Spleen (tissue), 7 donors: ENCODE measurements at regions not wholly inside any gene's neighbourhood (a gene's known extent, or its start where the extent isn't known, plus 50 kb on each side); places are given as distances from the start of the nearest gene placed in this dataset.

Source experiments
- POLR2A ChIP-seq, 3 donors: fragments of 450-650 bp; IDR thresholded peaks; one replicate each; pipeline ENCODE4 v1.5.1; 2017; ENCODE audit warnings: antibody characterized with exemption in 3 of 3, mild to moderate bottlenecking in 1 of 3
- TF ChIP-seq, protein P1 (sequence below), 11 experiments: fragments of 200-600 bp in 7 of 11; fragments of 450-650 bp in 4 of 11; sonication (generic) in 4 of 11; IDR thresholded peaks in 8 of 11; conservative IDR thresholded peaks in 3 of 11; 1 replicate in 7 of 11; 2 replicates in 4 of 11; pipeline versions ENCODE4 v1.4.0 to v1.8.0; 2016 to 2021; ENCODE audit warnings: antibody characterized with exemption in 11 of 11, inconsistent platforms in 4 of 11, mild to moderate bottlenecking in 1 of 11
- donor health status: DM: no; HTN: no; CAD: no; lungs with moderate emphysema.
- donor health status: DM: no; HTN: no; CAD: no.
- donor health status: DM: no; HTN: no; CAD: no.

DNA sequence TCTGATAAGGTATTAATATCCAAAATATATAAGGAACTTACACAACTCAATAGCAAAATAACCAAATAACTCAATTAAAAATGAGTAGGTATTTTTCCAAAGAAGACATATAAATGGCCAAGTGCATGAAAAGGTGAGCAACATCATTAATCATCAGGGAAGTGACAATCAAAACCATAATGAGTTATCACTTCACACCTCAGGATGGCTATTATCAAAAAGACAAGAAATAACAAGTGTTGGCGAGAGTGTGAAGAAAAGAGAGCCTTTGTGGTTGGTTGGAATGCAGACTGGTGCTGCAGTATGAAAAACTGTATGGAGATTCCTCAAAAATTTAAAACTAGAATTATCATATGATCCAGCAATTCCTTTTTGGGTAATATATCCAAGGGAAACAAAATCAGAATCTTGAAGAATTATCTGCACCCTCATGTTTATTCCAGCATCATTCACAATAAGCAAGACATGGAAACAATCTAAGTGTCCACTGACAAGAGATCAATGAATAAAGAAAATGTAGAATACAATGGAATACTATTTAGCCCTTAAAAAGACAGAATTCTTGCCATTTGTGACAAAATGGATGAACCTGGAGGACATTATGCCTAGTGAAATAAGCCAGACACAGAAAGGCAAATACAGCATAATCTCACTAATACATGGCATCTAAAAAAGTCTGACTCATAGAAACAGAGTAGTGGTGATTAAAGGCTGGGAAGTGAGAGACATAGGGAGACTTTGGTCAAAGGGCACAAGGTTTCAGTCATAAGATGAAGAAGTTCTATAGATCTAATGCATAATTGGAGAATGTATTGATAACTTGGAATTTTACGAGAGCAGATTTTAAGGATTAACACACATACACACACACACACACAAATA, 175.6 kb downstream of the FOXA2 start:
- TF ChIP-seq, protein P1, sequence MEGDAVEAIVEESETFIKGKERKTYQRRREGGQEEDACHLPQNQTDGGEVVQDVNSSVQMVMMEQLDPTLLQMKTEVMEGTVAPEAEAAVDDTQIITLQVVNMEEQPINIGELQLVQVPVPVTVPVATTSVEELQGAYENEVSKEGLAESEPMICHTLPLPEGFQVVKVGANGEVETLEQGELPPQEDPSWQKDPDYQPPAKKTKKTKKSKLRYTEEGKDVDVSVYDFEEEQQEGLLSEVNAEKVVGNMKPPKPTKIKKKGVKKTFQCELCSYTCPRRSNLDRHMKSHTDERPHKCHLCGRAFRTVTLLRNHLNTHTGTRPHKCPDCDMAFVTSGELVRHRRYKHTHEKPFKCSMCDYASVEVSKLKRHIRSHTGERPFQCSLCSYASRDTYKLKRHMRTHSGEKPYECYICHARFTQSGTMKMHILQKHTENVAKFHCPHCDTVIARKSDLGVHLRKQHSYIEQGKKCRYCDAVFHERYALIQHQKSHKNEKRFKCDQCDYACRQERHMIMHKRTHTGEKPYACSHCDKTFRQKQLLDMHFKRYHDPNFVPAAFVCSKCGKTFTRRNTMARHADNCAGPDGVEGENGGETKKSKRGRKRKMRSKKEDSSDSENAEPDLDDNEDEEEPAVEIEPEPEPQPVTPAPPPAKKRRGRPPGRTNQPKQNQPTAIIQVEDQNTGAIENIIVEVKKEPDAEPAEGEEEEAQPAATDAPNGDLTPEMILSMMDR (IDR thresholded peaks at IDR 0.05 in 8 of 11, conservative IDR thresholded peaks at IDR 0.05 in 3 of 11) = no peak
- no peak for TF ChIP-seq POLR2A (IDR thresholded peaks at IDR 0.05)
